A673 (cell line): ENCODE measurements at regions not wholly inside any gene's neighbourhood (a gene's known extent, or its start where the extent isn't known, plus 50 kb on each side); places are given as distances from the start of the nearest gene placed in this dataset.

Experiments used
- BruUV-seq: library from RNA; stranded (reverse); fragments of 400-500 nt; replicated peaks from 2 replicates; lab custom pipeline; 2021; lab: Mats Ljungman, UMichigan
- CTCF ChIA-PET: fragments of 300-600 bp; sonication (Branson Sonifier 250); formaldehyde crosslinking; loops from one replicate; lab custom pipeline; 2022; ENCODE audit warnings: antibody characterized with exemption; lab: Charles Lee
- POLR2A ChIA-PET: fragments of 300-600 bp; sonication (Branson Sonifier 250); formaldehyde crosslinking; loops from one replicate; lab custom pipeline; 2022; ENCODE audit warnings: antibody characterized with exemption; ENCODE audit not compliant: low non-redundant PET; lab: Charles Lee
- DNase-seq: peaks from one replicate; pipeline ENCODE4 v3.0.0-alpha.2; 2015; ENCODE audit warnings: low spot score
- H3K27ac ChIP-seq: fragments of 200-600 bp; sonication (generic); 2 replicates; pipeline ENCODE4 v1.5.1; 2016; ENCODE audit warnings: mixed run types, low read depth, mild to moderate bottlenecking, mixed read lengths, antibody characterized with exemption, low read length; ENCODE audit not compliant: poor library complexity, severe bottlenecking
- H3K27me3 ChIP-seq: fragments of 200-600 bp; sonication (generic); replicated peaks from 2 replicates; pipeline ENCODE4 v1.6.1; 2017; ENCODE audit warnings: mixed run types, low read depth, mild to moderate bottlenecking, mixed read lengths, antibody characterized with exemption, low read length; ENCODE audit not compliant: insufficient read depth, poor library complexity
- H3K36me3 ChIP-seq: fragments of 200-600 bp; sonication (generic); 2 replicates; pipeline ENCODE4 v1.6.1; 2016; ENCODE audit warnings: mixed run types, mild to moderate bottlenecking, mixed read lengths, antibody characterized with exemption, low read length; ENCODE audit not compliant: insufficient read depth, poor library complexity, severe bottlenecking
- H3K4me1 ChIP-seq: fragments of 200-600 bp; sonication (generic); 2 replicates; pipeline ENCODE4 v1.6.1; 2017; ENCODE audit warnings: mixed run types, mild to moderate bottlenecking, mixed read lengths, antibody characterized with exemption, low read length; ENCODE audit not compliant: insufficient read depth, poor library complexity, severe bottlenecking
- H3K4me3 ChIP-seq: fragments of 200-600 bp; sonication (generic); 2 replicates; pipeline ENCODE4 v1.5.1; 2016; ENCODE audit warnings: low read depth, mixed run types, mild to moderate bottlenecking, mixed read lengths, low read length; ENCODE audit not compliant: poor library complexity, severe bottlenecking
- H3K9me3 ChIP-seq: fragments of 200-600 bp; sonication (generic); 2 replicates; pipeline ENCODE4 v1.6.1; 2016; ENCODE audit warnings: mixed run types, low read depth, mild to moderate bottlenecking, mixed read lengths, antibody characterized with exemption, low read length; ENCODE audit not compliant: poor library complexity, severe bottlenecking
- EZH2 ChIP-seq: fragments of 200-600 bp; sonication (generic); IDR thresholded peaks from 2 replicates; pipeline ENCODE4 v1.6.1; 2017; ENCODE audit warnings: borderline replicate concordance, low read depth, mild to moderate bottlenecking, mixed read lengths, antibody characterized with exemption, low read length; ENCODE audit not compliant: poor library complexity, severe bottlenecking
- intact Hi-C: fragments of 100-400 bp; cut with micrococcal nuclease; formaldehyde crosslinking; loops from one replicate; pipeline ENCODE4 v1.10.0; 2022; ENCODE audit not compliant: unreplicated experiment
- TF ChIP-seq, protein P1 (sequence below): fragments of 300-800, 200-600 bp; sonication (generic); conservative IDR thresholded peaks from 2 replicates; pipeline ENCODE4 v1.5.1; 2017; ENCODE audit warnings: low read depth, mild to moderate bottlenecking, antibody characterized with exemption, low read length, moderate library complexity, mixed read lengths

DNA sequence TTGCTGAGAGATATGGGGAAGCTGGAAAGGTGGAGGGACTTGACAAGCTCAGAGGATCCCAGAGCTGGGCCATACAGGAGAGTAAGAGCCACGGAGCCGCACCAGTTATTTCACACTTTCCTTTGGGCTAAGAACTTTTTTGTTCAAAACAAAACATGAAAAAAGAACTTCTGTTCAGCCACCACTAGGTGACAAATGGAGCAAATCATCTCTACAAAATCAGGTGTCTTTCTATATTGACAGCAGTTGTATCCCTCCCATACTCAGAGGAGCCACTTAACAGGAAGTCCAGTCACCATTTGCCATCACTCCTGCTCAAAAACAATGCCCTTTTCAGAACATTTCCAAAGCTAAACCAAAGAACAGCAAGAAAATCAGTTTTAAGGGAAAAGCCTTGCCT lies 70.3 kb upstream of the DBX2 start:
- ChIA-PET CTCF (interaction anchor here (1.8 kb wide), 1 partner anchor 172 kb away, joined by 14 read pairs; no protein-coding TSS in a partner anchor), POLR2A (no interaction called here)
- no peaks in the 10 kb centered on the region for H3K36me3 ChIP-seq
- H3K4me3 ChIP-seq, result no peak overlapping the region
- no TSS peak for BruUV-seq
- no peak overlapping the region for H3K27ac ChIP-seq
- intact Hi-C loops, result loop anchor here (5.0 kb wide), 1 partner anchor 234 kb away; no protein-coding TSS in a partner anchor
- DNase-seq, result no peak
- TF ChIP-seq, protein P1, sequence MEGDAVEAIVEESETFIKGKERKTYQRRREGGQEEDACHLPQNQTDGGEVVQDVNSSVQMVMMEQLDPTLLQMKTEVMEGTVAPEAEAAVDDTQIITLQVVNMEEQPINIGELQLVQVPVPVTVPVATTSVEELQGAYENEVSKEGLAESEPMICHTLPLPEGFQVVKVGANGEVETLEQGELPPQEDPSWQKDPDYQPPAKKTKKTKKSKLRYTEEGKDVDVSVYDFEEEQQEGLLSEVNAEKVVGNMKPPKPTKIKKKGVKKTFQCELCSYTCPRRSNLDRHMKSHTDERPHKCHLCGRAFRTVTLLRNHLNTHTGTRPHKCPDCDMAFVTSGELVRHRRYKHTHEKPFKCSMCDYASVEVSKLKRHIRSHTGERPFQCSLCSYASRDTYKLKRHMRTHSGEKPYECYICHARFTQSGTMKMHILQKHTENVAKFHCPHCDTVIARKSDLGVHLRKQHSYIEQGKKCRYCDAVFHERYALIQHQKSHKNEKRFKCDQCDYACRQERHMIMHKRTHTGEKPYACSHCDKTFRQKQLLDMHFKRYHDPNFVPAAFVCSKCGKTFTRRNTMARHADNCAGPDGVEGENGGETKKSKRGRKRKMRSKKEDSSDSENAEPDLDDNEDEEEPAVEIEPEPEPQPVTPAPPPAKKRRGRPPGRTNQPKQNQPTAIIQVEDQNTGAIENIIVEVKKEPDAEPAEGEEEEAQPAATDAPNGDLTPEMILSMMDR, result peak; percentile 41
- TF ChIP-seq EZH2, result no peak
- H3K27me3 ChIP-seq, result no peaks in the 10 kb centered on the region
- no peaks in the 10 kb centered on the region for H3K9me3 ChIP-seq
- H3K4me1 ChIP-seq, result peaks cover 5% of the 10 kb centered on the region

DNA sequence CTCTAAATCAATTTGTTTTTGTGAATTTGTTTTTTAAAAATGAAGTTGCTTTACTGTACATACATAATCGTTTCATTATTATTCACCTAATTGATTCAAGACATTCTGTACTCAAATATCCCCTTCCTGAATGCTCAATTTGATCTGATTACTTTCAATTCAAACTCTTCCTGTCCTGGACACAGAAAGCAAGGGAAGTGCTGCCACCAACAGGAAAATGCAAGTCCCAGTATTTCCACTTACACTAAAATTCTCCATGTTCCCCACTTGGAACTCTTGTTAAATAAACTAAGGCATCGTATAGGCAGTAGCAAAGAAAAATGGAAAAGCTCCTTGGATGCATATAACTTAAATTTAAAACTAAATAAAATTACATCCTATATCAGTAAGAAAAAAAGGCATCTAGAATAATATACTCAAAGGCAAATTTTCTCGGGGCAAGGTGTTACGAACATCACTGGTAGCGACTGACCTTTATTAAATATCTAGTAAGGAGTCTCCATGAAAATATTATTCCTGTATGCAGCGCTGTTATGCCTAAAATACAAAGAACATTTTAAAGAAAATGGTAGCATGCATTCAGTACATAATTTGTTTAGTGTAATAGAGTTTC lies 72.0 kb upstream of the DBX2 start:
- no peak for TF ChIP-seq EZH2
- TF ChIP-seq, protein P1, result peak; percentile 90

DNA sequence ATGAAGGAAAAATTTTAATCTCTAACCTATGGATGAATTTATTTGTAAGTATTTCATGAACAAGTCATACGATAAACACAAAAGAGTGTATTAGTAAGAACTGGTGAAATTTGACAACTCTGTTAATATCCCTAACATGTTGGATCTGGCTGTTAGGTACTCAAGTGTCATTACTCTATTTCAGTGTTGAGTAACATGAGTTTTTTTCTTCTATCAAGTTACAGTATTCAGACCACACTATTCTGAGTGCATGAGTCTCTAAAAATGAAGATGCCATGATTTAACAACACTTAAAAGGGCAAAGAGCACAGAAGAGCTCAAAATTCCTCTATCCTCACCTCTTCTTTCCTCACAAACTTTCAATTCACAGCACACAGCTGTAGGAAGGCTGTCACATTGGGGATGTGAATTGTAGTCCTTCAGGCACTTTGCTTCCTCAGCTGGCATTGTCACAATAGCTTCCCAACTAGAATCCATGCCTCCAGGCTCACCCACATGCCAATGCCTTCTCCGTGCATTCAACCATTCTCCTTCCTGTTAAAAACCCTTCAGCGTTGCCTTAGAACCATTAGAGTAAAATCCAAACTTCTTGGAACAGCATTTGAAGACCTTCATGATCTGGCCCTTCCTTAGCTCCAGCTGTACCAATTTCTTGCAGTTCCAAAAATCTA lies 73.7 kb upstream of the DBX2 start:
- BruUV-seq, result no TSS peak
- POLR2A ChIA-PET, result no interaction called here
- H3K9me3 ChIP-seq, result no peaks in the 10 kb centered on the region
- CTCF ChIA-PET, result interaction anchor here (0.6 kb wide), 1 partner anchor 175 kb away, joined by 3 read pairs; no protein-coding TSS in a partner anchor
- peaks cover 5% of the 10 kb centered on the region for H3K4me1 ChIP-seq
- no peak for DNase-seq
- H3K36me3 ChIP-seq, result no peaks in the 10 kb centered on the region
- H3K4me3 ChIP-seq, result no peak overlapping the region
- no peaks in the 10 kb centered on the region for H3K27me3 ChIP-seq
- H3K27ac ChIP-seq, result no peak overlapping the region
- intact Hi-C loops, result loop anchor here (5.0 kb wide), 1 partner anchor 237 kb away; no protein-coding TSS in a partner anchor
- TF ChIP-seq, protein P1, result no peak
- no peak for TF ChIP-seq EZH2

More for the DNA sequence above, 72.0 kb upstream of the DBX2 start:
- Histone ChIP-seq H3K9me3 (no peaks in the 10 kb centered on the region), H3K4me1 (peaks cover 5% of the 10 kb centered on the region), H3K4me3 (no peak overlapping the region), H3K36me3 (no peaks in the 10 kb centered on the region), H3K27ac (no peak overlapping the region), H3K27me3 (no peaks in the 10 kb centered on the region)
- ChIA-PET POLR2A (no interaction called here), CTCF (interaction anchor here (0.5 to 1.8 kb wide), 4 partner anchors 150 to 612 kb away, joined by 3 to 14 read pairs (median 8); no protein-coding TSS in a partner anchor)
- peak; percentile 84 for DNase-seq
- no TSS peak for BruUV-seq
- intact Hi-C loops, result loop anchor here (2.0 to 5.0 kb wide), 4 partner anchors 150 to 1166 kb away; no protein-coding TSS in a partner anchor
